Adrenal gland (tissue), 9 donors: ENCODE measurements at regions not wholly inside any gene's neighbourhood (a gene's known extent, or its start where the extent isn't known, plus 50 kb on each side); places are given as distances from the start of the nearest gene placed in this dataset.

Source experiments
- DNase-seq, 7 donors: peaks; one replicate each; pipeline ENCODE4 v3.0.0-alpha.2; 2019 to 2020
- H3K27ac ChIP-seq, 5 donors: fragments of 200-600 bp; sonication (generic) in 4 of 5; 1 replicate in 3 of 5; 2 replicates in 2 of 5; pipeline versions ENCODE4 v1.5.1 to v1.8.0; 2016 to 2020; ENCODE audit warnings: mild to moderate bottlenecking in 1 of 5
- H3K27me3 ChIP-seq: fragments of 200-600 bp; 2 replicates; pipeline ENCODE4 v1.8.0; 2021
- H3K36me3 ChIP-seq, 2 donors: fragments of 200-600 bp; replicated peaks in 1 of 2; 1 replicate in 1 of 2; 2 replicates in 1 of 2; pipeline versions ENCODE4 v1.5.1 to v1.8.0; 2018 to 2022
- H3K4me1 ChIP-seq, 2 donors: fragments of 200-600 bp; replicated peaks in 1 of 2; 1 replicate in 1 of 2; 2 replicates in 1 of 2; pipeline versions ENCODE4 v1.5.1 to v1.8.0; 2018 to 2021
- H3K4me3 ChIP-seq, 4 donors: fragments of 200-600 bp; sonication (generic) in 3 of 4; one replicate each; pipeline ENCODE4 v1.5.1; 2016 to 2018
- H3K9me3 ChIP-seq, 3 donors: fragments of 200-600 bp; sonication (generic) in 1 of 3; replicated peaks in 1 of 3; 1 replicate in 2 of 3; 2 replicates in 1 of 3; pipeline versions ENCODE4 v1.5.1 to v1.8.0; 2016 to 2021
- CTCF ChIP-seq, 6 experiments: fragments of 450-650 bp in 4 of 6; fragments of 200-600 bp in 2 of 6; sonication (generic) in 1 of 6; IDR thresholded peaks; 1 replicate in 5 of 6; 2 replicates in 1 of 6; pipeline versions ENCODE4 v1.5.1 to v1.8.0; 2016 to 2021; ENCODE audit warnings: antibody characterized with exemption in 6 of 6, mild to moderate bottlenecking in 2 of 6, moderate library complexity in 1 of 6
- POLR2A ChIP-seq, 2 donors: fragments of 450-650 bp; IDR thresholded peaks; one replicate each; pipeline ENCODE4 v1.6.1; 2017; ENCODE audit warnings: antibody characterized with exemption in 2 of 2, mild to moderate bottlenecking in 2 of 2, moderate library complexity in 1 of 2
- WGBS, 4 donors: extraction: QIAGEN DNeasy Blood & Tissue Kit in 2 of 4; methylation state at CpG; one replicate each; pipeline versions ENCODE4 v1.1.5 to v1.1.7; 2013 to 2017; 5-methylcytosine and 5-hydroxymethylcytosine counted together
- intact Hi-C, 2 donors: fragments of 100-400 bp; cut with DNase I; formaldehyde crosslinking; loops; one replicate each; pipeline versions ENCODE4 v1.14.1 to v1.15.0; 2022 to 2023
- donor health status: healthy with polysubstance abuse.
- donor health status: Bipolar disorder and iron deficiency.
- donor health status: DM: yes; HTN: yes; CAD: no.
- donor health status: DM: no; HTN: no; CAD: no.
- donor health status: DM: no; HTN: no; CAD: no.

- no peaks in the 10 kb centered on the region for H3K4me1 ChIP-seq
- intact Hi-C loops, result no loop called here
- WGBS, 4 donors, result 70 to 84% (median 74%) methylated on average over 2 of the region's 2 CpGs
- no peaks in the 10 kb centered on the region for H3K9me3 ChIP-seq
- no peaks in the 10 kb centered on the region for H3K27me3 ChIP-seq
- no peaks in the 10 kb centered on the region for H3K36me3 ChIP-seq
- H3K27ac ChIP-seq, result no peak overlapping the region
- H3K4me3 ChIP-seq, result no peak overlapping the region
- no peak for TF ChIP-seq CTCF (IDR thresholded peaks at IDR 0.05)
- no peak for TF ChIP-seq POLR2A (IDR thresholded peaks at IDR 0.05)
- DNase-seq, result no peak
These were observed 936.6 kb upstream of the FANCL start for GRCh38 chr2:59177748-59178147.

GRCh38 chr2:59176737-59177136 lies 935.6 kb upstream of the FANCL start:
- Histone ChIP-seq H3K4me3 (no peak overlapping the region), H3K9me3 (no peaks in the 10 kb centered on the region), H3K27ac (no peak overlapping the region), H3K4me1 (no peaks in the 10 kb centered on the region), H3K27me3 (no peaks in the 10 kb centered on the region), H3K36me3 (no peaks in the 10 kb centered on the region)
- intact Hi-C loops, result no loop called here
- no peak for DNase-seq
- TF ChIP-seq CTCF (IDR thresholded peaks at IDR 0.05), result no peak
- TF ChIP-seq POLR2A (IDR thresholded peaks at IDR 0.05), result no peak

- no peaks in the 10 kb centered on the region for H3K36me3 ChIP-seq
- 86 to 97% (median 88%) methylated on average over 12 to 13 of the region's 13 CpGs for WGBS, 4 donors
- H3K9me3 ChIP-seq, result no peaks in the 10 kb centered on the region
- H3K27ac ChIP-seq, result no peak overlapping the region
- no peak for TF ChIP-seq POLR2A (IDR thresholded peaks at IDR 0.05)
- TF ChIP-seq CTCF (IDR thresholded peaks at IDR 0.05), result no peak
- no peaks in the 10 kb centered on the region for H3K27me3 ChIP-seq
- H3K4me3 ChIP-seq, result no peak overlapping the region
- H3K4me1 ChIP-seq, result no peaks in the 10 kb centered on the region
- intact Hi-C loops, result no loop called here
- DNase-seq, result no peak
These were observed 933.6 kb upstream of the FANCL start for GRCh38 chr2:59174536-59175243.

- WGBS, 4 donors, result 91 to 96% (median 94%) methylated on average over 8 of the region's 8 CpGs
- TF ChIP-seq POLR2A (IDR thresholded peaks at IDR 0.05) (no peak), CTCF (IDR thresholded peaks at IDR 0.05) (no peak)
- intact Hi-C loops, result no loop called here
These were observed 932.2 kb upstream of the FANCL start for GRCh38 chr2:59173325-59173724.

More at GRCh38 chr2:59173325-59173724, 932.2 kb upstream of the FANCL start:
- H3K4me1 ChIP-seq, result no peaks in the 10 kb centered on the region
- no peak overlapping the region for H3K4me3 ChIP-seq
- no peaks in the 10 kb centered on the region for H3K36me3 ChIP-seq
- DNase-seq, result no peak
- no peak overlapping the region for H3K27ac ChIP-seq
- no peaks in the 10 kb centered on the region for H3K27me3 ChIP-seq
- no peaks in the 10 kb centered on the region for H3K9me3 ChIP-seq
